GM12878 (cell line): ENCODE measurements at regions not wholly inside any gene's neighbourhood (a gene's known extent, or its start where the extent isn't known, plus 50 kb on each side); places are given as distances from the start of the nearest gene placed in this dataset.

Experiments
- ATAC-seq: fragments of 200-7000 bp; cut with Tn5 transposase; 3 replicates; pipeline ENCODE4 v1.9.1; 2020; ENCODE audit warnings: mild to moderate bottlenecking, moderate library complexity
- BruUV-seq: library from RNA; stranded (reverse); fragments of 400-500 nt; replicated peaks from 2 replicates; lab custom pipeline; 2021; lab: Mats Ljungman, UMichigan
- CTCF ChIA-PET: fragments of 300-600 bp; sonication (Branson Sonifier 250); formaldehyde crosslinking; extraction: SDS; loops from one replicate; lab custom pipeline; 2021; ENCODE audit warnings: inconsistent platforms; lab: Yijun Ruan, JAX
- POLR2A ChIA-PET: fragments of 350-600 bp; formaldehyde crosslinking; extraction: SDS; loops from one replicate; lab custom pipeline; 2021; ENCODE audit warnings: inconsistent platforms; lab: Charles Lee
- RAD21 ChIA-PET: fragments of 300-600 bp; sonication (Branson Sonifier 250); formaldehyde crosslinking; loops from one replicate; lab custom pipeline; 2023; ENCODE audit warnings: antibody characterized with exemption; ENCODE audit not compliant: unreplicated experiment; lab: Charles Lee
- SMC1A ChIA-PET: fragments of 300-600 bp; sonication (Branson Sonifier 250); formaldehyde crosslinking; loops from one replicate; lab custom pipeline; 2023; ENCODE audit not compliant: unreplicated experiment, uncharacterized antibody; lab: Charles Lee
- DNase-seq: peaks from one replicate; pipeline ENCODE4 v3.0.0-alpha.2; 2011; ENCODE audit warnings: low read depth, low spot score
- FAIRE-seq: peaks from 3 replicates; lab custom pipeline; 2011; peaks lifted over from hg19 to GRCh38; lab: Jason Lieb, UNC
- H2AFZ ChIP-seq: 2 replicates; pipeline ENCODE4 v1.6.0; 2011; ENCODE audit warnings: low read depth, low read length, control low read depth; ENCODE audit not compliant: control insufficient read depth
- H3K27ac ChIP-seq: 2 replicates; pipeline ENCODE4 v1.5.1; 2011; ENCODE audit warnings: control low read depth; ENCODE audit not compliant: control insufficient read depth, insufficient read depth
- H3K27me3 ChIP-seq, 2 experiments: replicated peaks in 1 of 2; 2 replicates each; pipeline versions ENCODE4 v1.6.0 to v1.6.1; 2011; ENCODE audit warnings: low read length in 1 of 2; ENCODE audit not compliant: control insufficient read depth in 2 of 2, insufficient read depth in 2 of 2
- H3K36me3 ChIP-seq, 2 experiments: 2 replicates each; pipeline ENCODE4 v1.5.1; 2011; ENCODE audit warnings: low read length in 1 of 2; ENCODE audit not compliant: control insufficient read depth in 2 of 2, insufficient read depth in 2 of 2
- H3K4me1 ChIP-seq: 2 replicates; pipeline ENCODE4 v1.6.1; 2011; ENCODE audit warnings: mild to moderate bottlenecking, low read length, moderate library complexity, mixed read lengths; ENCODE audit not compliant: control insufficient read depth, insufficient read depth
- H3K4me2 ChIP-seq: 2 replicates; pipeline ENCODE4 v1.6.0; 2011; ENCODE audit warnings: control low read depth; ENCODE audit not compliant: control insufficient read depth, insufficient read depth
- H3K4me3 ChIP-seq: fragments of 200-600 bp; sonication (generic); 2 replicates; pipeline ENCODE4 v1.5.1; 2016
- H3K79me2 ChIP-seq: 2 replicates; pipeline ENCODE4 v1.6.0; 2011; ENCODE audit warnings: low read length; ENCODE audit not compliant: control insufficient read depth, insufficient read depth
- H3K9ac ChIP-seq: 2 replicates; pipeline ENCODE4 v1.8.0; 2011; ENCODE audit warnings: low read length, control low read depth, mixed read lengths; ENCODE audit not compliant: control insufficient read depth, insufficient read depth
- H3K9me3 ChIP-seq: replicated peaks from 3 replicates; pipeline ENCODE4 v1.5.1; 2011; ENCODE audit warnings: mild to moderate bottlenecking, low read length; ENCODE audit not compliant: control insufficient read depth, insufficient read depth
- H4K20me1 ChIP-seq: 2 replicates; pipeline ENCODE4 v1.6.0; 2011; ENCODE audit not compliant: control insufficient read depth, insufficient read depth
- ATF2 ChIP-seq: IDR thresholded peaks from 2 replicates; pipeline ENCODE4 v1.6.1; 2012; ENCODE audit warnings: low read length, inconsistent platforms
- BMI1 ChIP-seq: fragments of 450-650 bp; IDR thresholded peaks from 2 replicates; pipeline ENCODE4 v1.6.1; 2016; ENCODE audit warnings: mild to moderate bottlenecking, moderate library complexity, borderline replicate concordance
- CTCF ChIP-seq, 3 experiments: IDR thresholded peaks in 2 of 3; conservative IDR thresholded peaks in 1 of 3; 2 replicates each; pipeline ENCODE4 v1.5.1; 2011; ENCODE audit warnings: low read depth in 3 of 3, low read length in 3 of 3, mild to moderate bottlenecking in 3 of 3, control low read depth in 2 of 3, moderate library complexity in 2 of 3, inconsistent platforms in 1 of 3, mixed read lengths in 1 of 3; ENCODE audit not compliant: control insufficient read depth in 2 of 3, insufficient read depth in 1 of 3; ENCODE audit errors: extremely low read depth in 1 of 3
- MTA2 ChIP-seq: fragments of 450-650 bp; IDR thresholded peaks from 2 replicates; pipeline ENCODE4 v1.6.1; 2016; ENCODE audit warnings: low read depth, mild to moderate bottlenecking, moderate library complexity
- SIX5 ChIP-seq: IDR thresholded peaks from 2 replicates; pipeline ENCODE4 v1.6.1; 2011; ENCODE audit warnings: mild to moderate bottlenecking, low read depth, low read length, moderate library complexity; ENCODE audit not compliant: severe bottlenecking
- SREBF1 ChIP-seq: IDR thresholded peaks from 2 replicates; pipeline ENCODE4 v1.6.1; 2012; ENCODE audit warnings: mild to moderate bottlenecking, low read length
- TARDBP ChIP-seq: IDR thresholded peaks from 2 replicates; pipeline ENCODE4 v1.6.1; 2016; ENCODE audit warnings: borderline replicate concordance
- ZNF207 ChIP-seq: fragments of 450-650 bp; IDR thresholded peaks from 2 replicates; pipeline ENCODE4 v1.6.1; 2014; ENCODE audit warnings: antibody characterized with exemption, mild to moderate bottlenecking, borderline replicate concordance
- ZNF687 ChIP-seq: fragments of 450-650 bp; IDR thresholded peaks from 2 replicates; pipeline ENCODE4 v1.6.1; 2017; ENCODE audit warnings: mild to moderate bottlenecking, moderate library complexity
- WGBS: methylation state at CpG from one replicate; pipeline ENCODE4 v1.1.6; 2016; ENCODE audit warnings: low lambda C conversion rate; ENCODE audit not compliant: insufficient replicate concordance, insufficient coverage; ENCODE audit errors: missing lambda C conversion rate; 5-methylcytosine and 5-hydroxymethylcytosine counted together
- in situ Hi-C: fragments of 300-500 bp; cut with MboI; formaldehyde crosslinking; loops from 9 replicates; pipeline ENCODE4 v1.14.3; 2018; ENCODE audit warnings: mixed read lengths
- intact Hi-C: fragments of 100-400 bp; cut with micrococcal nuclease; formaldehyde crosslinking; loops from one replicate; pipeline ENCODE4 v1.14.2; 2022; ENCODE audit not compliant: unreplicated experiment

- intact Hi-C loops, result no loop called here
- ChIA-PET RAD21 (no interaction called here), POLR2A (no interaction called here), SMC1A (interaction anchor here (0.6 kb wide), 1 partner anchor 30 kb away, joined by 3 read pairs; no protein-coding TSS in a partner anchor), CTCF (no interaction called here)
- no peaks in the 10 kb centered on the region for H3K4me1 ChIP-seq
- no peak overlapping the region for H3K4me2 ChIP-seq
- H3K36me3 ChIP-seq, result no peaks in the 10 kb centered on the region
- no peaks in the 10 kb centered on the region for H3K79me2 ChIP-seq
- no peak overlapping the region for H2AFZ ChIP-seq
- H3K27me3 ChIP-seq, result no peaks in the 10 kb centered on the region; a peak in 1 of 4 replicates
- BruUV-seq, result no TSS peak
- in situ Hi-C loops, result no loop called here
- WGBS, result 0% methylated on average over 1 of the region's 1 CpG
- H3K9ac ChIP-seq, result no peak overlapping the region
- no peak overlapping the region for H3K27ac ChIP-seq
- FAIRE-seq, result no peak
- TF ChIP-seq ATF2 (no peak), MTA2 (no peak), ZNF207 (no peak), CTCF (IDR thresholded peaks at IDR 0.05 in 2 of 3, conservative IDR thresholded peaks at IDR 0.05 in 1 of 3; ENCODE audit: control insufficient read depth in 2 of 3, extremely low read depth in 1 of 3, insufficient read depth in 1 of 3, low read depth in 3 of 3, low read length in 3 of 3) (no peak), TARDBP (no peak), BMI1 (no peak), SIX5 (no peak), SREBF1 (no peak), ZNF687 (no peak)
- ATAC-seq, result no peak
- no peak overlapping the region for H3K4me3 ChIP-seq
- DNase-seq, result no peak
- H4K20me1 ChIP-seq, result no peaks in the 10 kb centered on the region
- H3K9me3 ChIP-seq, result no peaks in the 10 kb centered on the region
Measured at GRCh38 chr7:25361863-25362262, 133.6 kb upstream of the NPVF start.
